ENCODE measurements at regions not wholly inside any gene's neighbourhood (a gene's known extent, or its start where the extent isn't known, plus 50 kb on each side); places are given as distances from the start of the nearest gene placed in this dataset.

- no peaks in the 10 kb centered on the region for H3K36me3 ChIP-seq (ENCODE audit: control insufficient read depth, insufficient read depth, low read length)
- peaks cover 10% of the 10 kb centered on the region for H3K9me3 ChIP-seq
- ChIA-PET POLR2A (no interaction called here), CTCF (no interaction called here)
- DNase-seq = no peak
- BruUV-seq (replicated peaks) = no TSS peak
- no peaks in the 10 kb centered on the region for H3K27me3 ChIP-seq (replicated peaks; ENCODE audit: control insufficient read depth, insufficient read depth, low read length)
- no peaks in the 10 kb centered on the region for H3K27me3 Mint-ChIP-seq (ENCODE audit: insufficient read depth, unreplicated experiment)
- intact Hi-C loops (cut with micrococcal nuclease; ENCODE audit: unreplicated experiment) = no loop called here
- H3K9me3 Mint-ChIP-seq (ENCODE audit: unreplicated experiment) = peaks cover 37% of the 10 kb centered on the region
- H3K4me3 Mint-ChIP-seq (ENCODE audit: unreplicated experiment) = no peak overlapping the region
- H3K4me1 ChIP-seq = no peaks in the 10 kb centered on the region
- no peak overlapping the region for H3K27ac Mint-ChIP-seq (ENCODE audit: unreplicated experiment)
- H3K36me3 Mint-ChIP-seq (ENCODE audit: insufficient read depth, unreplicated experiment) = no peaks in the 10 kb centered on the region
- TF ChIP-seq CTCF (IDR thresholded peaks at IDR 0.05; ENCODE audit: insufficient read depth in 1 of 2, low read depth in 1 of 2, low read length in 1 of 2, severe bottlenecking in 1 of 2, unreplicated experiment in 1 of 2) = no peak
- H3K4me3 ChIP-seq (ENCODE audit: low read depth, low read length) = no peak overlapping the region
- H3K4me1 Mint-ChIP-seq (ENCODE audit: low read depth, unreplicated experiment) = no peaks in the 10 kb centered on the region
Measured at GRCh38 chr19:57053401-57053800, 66.4 kb upstream of the USP29 start.

GRCh38 chr19:57055956-57056355 is 63.8 kb upstream of the USP29 start:
- DNase-seq = no peak
- intact Hi-C loops (cut with micrococcal nuclease; ENCODE audit: unreplicated experiment) = no loop called here
- TF ChIP-seq CTCF (IDR thresholded peaks at IDR 0.05; ENCODE audit: insufficient read depth in 1 of 2, low read depth in 1 of 2, low read length in 1 of 2, severe bottlenecking in 1 of 2, unreplicated experiment in 1 of 2) = no peak
- peaks cover 52% of the 10 kb centered on the region for H3K9me3 Mint-ChIP-seq (ENCODE audit: unreplicated experiment)
- H3K4me3 ChIP-seq (ENCODE audit: low read depth, low read length) = no peak overlapping the region
- BruUV-seq (replicated peaks) = no TSS peak
- H3K27ac Mint-ChIP-seq (ENCODE audit: unreplicated experiment) = no peak overlapping the region
- H3K4me1 ChIP-seq = no peaks in the 10 kb centered on the region
- no peak overlapping the region for H3K4me3 Mint-ChIP-seq (ENCODE audit: unreplicated experiment)
- H3K9me3 ChIP-seq = peaks cover 3% of the 10 kb centered on the region
- H3K36me3 ChIP-seq (ENCODE audit: control insufficient read depth, insufficient read depth, low read length) = no peaks in the 10 kb centered on the region
- no peaks in the 10 kb centered on the region for H3K4me1 Mint-ChIP-seq (ENCODE audit: low read depth, unreplicated experiment)
- POLR2A ChIA-PET = no interaction called here
- CTCF ChIA-PET = no interaction called here
- H3K27me3 ChIP-seq (replicated peaks; ENCODE audit: control insufficient read depth, insufficient read depth, low read length) = no peaks in the 10 kb centered on the region
- no peaks in the 10 kb centered on the region for H3K27me3 Mint-ChIP-seq (ENCODE audit: insufficient read depth, unreplicated experiment)
- H3K36me3 Mint-ChIP-seq (ENCODE audit: insufficient read depth, unreplicated experiment) = no peaks in the 10 kb centered on the region

- Mint-ChIP-seq H3K27ac (ENCODE audit: unreplicated experiment) (no peak overlapping the region), H3K9me3 (ENCODE audit: unreplicated experiment) (peaks cover 64% of the 10 kb centered on the region), H3K36me3 (ENCODE audit: insufficient read depth, unreplicated experiment) (no peaks in the 10 kb centered on the region), H3K4me3 (ENCODE audit: unreplicated experiment) (no peak overlapping the region), H3K27me3 (ENCODE audit: insufficient read depth, unreplicated experiment) (no peaks in the 10 kb centered on the region), H3K4me1 (ENCODE audit: low read depth, unreplicated experiment) (no peaks in the 10 kb centered on the region)
- Histone ChIP-seq H3K4me3 (ENCODE audit: low read depth, low read length) (no peak overlapping the region), H3K4me1 (no peaks in the 10 kb centered on the region), H3K36me3 (ENCODE audit: control insufficient read depth, insufficient read depth, low read length) (no peaks in the 10 kb centered on the region), H3K27me3 (replicated peaks; ENCODE audit: control insufficient read depth, insufficient read depth, low read length) (no peaks in the 10 kb centered on the region), H3K9me3 (no peaks in the 10 kb centered on the region; the same call in none of the 2 replicates)
- ChIA-PET POLR2A (no interaction called here), CTCF (no interaction called here)
- no peak for DNase-seq
- BruUV-seq (replicated peaks) = no TSS peak
- no peak for TF ChIP-seq CTCF (IDR thresholded peaks at IDR 0.05; ENCODE audit: insufficient read depth in 1 of 2, low read depth in 1 of 2, low read length in 1 of 2, severe bottlenecking in 1 of 2, unreplicated experiment in 1 of 2)
- intact Hi-C loops (cut with micrococcal nuclease; ENCODE audit: unreplicated experiment) = no loop called here
Measured at GRCh38 chr19:57057036-57057686, 62.6 kb upstream of the USP29 start.
